Esophagus squamous epithelium (tissue), 4 donors: ENCODE measurements at regions not wholly inside any gene's neighbourhood (a gene's known extent, or its start where the extent isn't known, plus 50 kb on each side); places are given as distances from the start of the nearest gene placed in this dataset.

ENCODE experiments used
- CTCF ChIP-seq, 6 experiments: fragments of 450-650 bp in 4 of 6; fragments of 200-600 bp in 2 of 6; sonication (generic) in 2 of 6; IDR thresholded peaks; one replicate each; pipeline ENCODE4 v1.5.1; 2016 to 2019; ENCODE audit warnings: antibody characterized with exemption in 6 of 6, mild to moderate bottlenecking in 4 of 6, moderate library complexity in 4 of 6
- POLR2A ChIP-seq, 4 donors: fragments of 450-650 bp; IDR thresholded peaks; one replicate each; pipeline ENCODE4 v1.6.1; 2017; ENCODE audit warnings: antibody characterized with exemption in 4 of 4, mild to moderate bottlenecking in 4 of 4, moderate library complexity in 3 of 4

DNA sequence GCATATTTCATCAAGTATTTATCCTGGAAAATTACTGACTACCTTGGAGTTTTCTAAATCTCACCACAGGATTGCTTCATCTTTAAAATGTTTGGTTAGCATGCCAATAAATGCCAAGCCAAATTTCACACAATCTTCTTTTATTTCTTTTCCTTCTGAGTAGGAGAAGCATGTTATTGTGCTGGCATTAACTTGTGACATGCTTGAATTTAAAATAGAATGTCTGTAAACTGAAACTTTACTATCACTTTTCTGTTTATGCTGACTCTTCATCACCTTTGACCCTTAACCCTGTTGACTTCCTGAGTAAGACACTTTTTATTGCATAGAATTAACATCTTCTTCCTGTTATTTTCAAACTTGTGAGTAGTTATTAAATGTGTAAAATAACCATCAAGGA lies 56.2 kb upstream of the LRRTM4 start:
- TF ChIP-seq CTCF (IDR thresholded peaks at IDR 0.05), result no peak
- TF ChIP-seq POLR2A (IDR thresholded peaks at IDR 0.05), result no peak
